ENCODE measurements at regions not wholly inside any gene's neighbourhood (a gene's known extent, or its start where the extent isn't known, plus 50 kb on each side); places are given as distances from the start of the nearest gene placed in this dataset.

DNA sequence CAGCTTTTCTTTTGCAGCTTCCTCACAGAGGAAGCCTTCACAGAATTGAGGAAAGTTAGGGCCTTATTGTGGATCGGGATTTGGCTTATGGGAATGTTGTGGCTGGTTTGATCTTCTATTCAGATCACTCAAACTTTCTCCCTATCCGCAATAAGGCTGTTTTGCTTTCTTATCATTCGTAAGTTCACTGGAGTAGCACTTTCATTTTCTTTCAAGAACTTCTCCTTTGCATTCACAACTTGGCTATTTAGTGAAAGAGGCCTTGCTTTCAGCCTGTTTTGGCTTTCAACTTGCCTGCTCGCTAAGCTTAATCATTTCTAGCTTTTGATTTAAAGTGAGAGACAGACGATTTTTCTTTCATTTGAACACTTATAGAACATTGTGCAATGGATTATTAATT lies 181.9 kb upstream of the B3GALT2 start:
- no peak for TF ChIP-seq POLR2A (IDR thresholded peaks at IDR 0.05)
- TF ChIP-seq, protein P1, sequence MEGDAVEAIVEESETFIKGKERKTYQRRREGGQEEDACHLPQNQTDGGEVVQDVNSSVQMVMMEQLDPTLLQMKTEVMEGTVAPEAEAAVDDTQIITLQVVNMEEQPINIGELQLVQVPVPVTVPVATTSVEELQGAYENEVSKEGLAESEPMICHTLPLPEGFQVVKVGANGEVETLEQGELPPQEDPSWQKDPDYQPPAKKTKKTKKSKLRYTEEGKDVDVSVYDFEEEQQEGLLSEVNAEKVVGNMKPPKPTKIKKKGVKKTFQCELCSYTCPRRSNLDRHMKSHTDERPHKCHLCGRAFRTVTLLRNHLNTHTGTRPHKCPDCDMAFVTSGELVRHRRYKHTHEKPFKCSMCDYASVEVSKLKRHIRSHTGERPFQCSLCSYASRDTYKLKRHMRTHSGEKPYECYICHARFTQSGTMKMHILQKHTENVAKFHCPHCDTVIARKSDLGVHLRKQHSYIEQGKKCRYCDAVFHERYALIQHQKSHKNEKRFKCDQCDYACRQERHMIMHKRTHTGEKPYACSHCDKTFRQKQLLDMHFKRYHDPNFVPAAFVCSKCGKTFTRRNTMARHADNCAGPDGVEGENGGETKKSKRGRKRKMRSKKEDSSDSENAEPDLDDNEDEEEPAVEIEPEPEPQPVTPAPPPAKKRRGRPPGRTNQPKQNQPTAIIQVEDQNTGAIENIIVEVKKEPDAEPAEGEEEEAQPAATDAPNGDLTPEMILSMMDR (IDR thresholded peaks at IDR 0.05): no peak

All from thyroid gland (tissue), 4 donors.